GM12878 (cell line): ENCODE measurements at regions not wholly inside any gene's neighbourhood (a gene's known extent, or its start where the extent isn't known, plus 50 kb on each side); places are given as distances from the start of the nearest gene placed in this dataset.

Experiments
- ATAC-seq: fragments of 200-7000 bp; cut with Tn5 transposase; 3 replicates; pipeline ENCODE4 v1.9.1; 2020; ENCODE audit warnings: mild to moderate bottlenecking, moderate library complexity
- BruUV-seq: library from RNA; stranded (reverse); fragments of 400-500 nt; replicated peaks from 2 replicates; lab custom pipeline; 2021; lab: Mats Ljungman, UMichigan
- CTCF ChIA-PET: fragments of 300-600 bp; sonication (Branson Sonifier 250); formaldehyde crosslinking; extraction: SDS; loops from one replicate; lab custom pipeline; 2021; ENCODE audit warnings: inconsistent platforms; lab: Yijun Ruan, JAX
- POLR2A ChIA-PET: fragments of 350-600 bp; formaldehyde crosslinking; extraction: SDS; loops from one replicate; lab custom pipeline; 2021; ENCODE audit warnings: inconsistent platforms; lab: Charles Lee
- RAD21 ChIA-PET: fragments of 300-600 bp; sonication (Branson Sonifier 250); formaldehyde crosslinking; loops from one replicate; lab custom pipeline; 2023; ENCODE audit warnings: antibody characterized with exemption; ENCODE audit not compliant: unreplicated experiment; lab: Charles Lee
- SMC1A ChIA-PET: fragments of 300-600 bp; sonication (Branson Sonifier 250); formaldehyde crosslinking; loops from one replicate; lab custom pipeline; 2023; ENCODE audit not compliant: unreplicated experiment, uncharacterized antibody; lab: Charles Lee
- DNase-seq: peaks from one replicate; pipeline ENCODE4 v3.0.0-alpha.2; 2011; ENCODE audit warnings: low read depth, low spot score
- FAIRE-seq: peaks from 3 replicates; lab custom pipeline; 2011; peaks lifted over from hg19 to GRCh38; lab: Jason Lieb, UNC
- H2AFZ ChIP-seq: 2 replicates; pipeline ENCODE4 v1.6.0; 2011; ENCODE audit warnings: low read depth, low read length, control low read depth; ENCODE audit not compliant: control insufficient read depth
- H3K27ac ChIP-seq: 2 replicates; pipeline ENCODE4 v1.5.1; 2011; ENCODE audit warnings: control low read depth; ENCODE audit not compliant: control insufficient read depth, insufficient read depth
- H3K27me3 ChIP-seq, 2 experiments: replicated peaks in 1 of 2; 2 replicates each; pipeline versions ENCODE4 v1.6.0 to v1.6.1; 2011; ENCODE audit warnings: low read length in 1 of 2; ENCODE audit not compliant: control insufficient read depth in 2 of 2, insufficient read depth in 2 of 2
- H3K36me3 ChIP-seq, 2 experiments: 2 replicates each; pipeline ENCODE4 v1.5.1; 2011; ENCODE audit warnings: low read length in 1 of 2; ENCODE audit not compliant: control insufficient read depth in 2 of 2, insufficient read depth in 2 of 2
- H3K4me1 ChIP-seq: 2 replicates; pipeline ENCODE4 v1.6.1; 2011; ENCODE audit warnings: mild to moderate bottlenecking, low read length, moderate library complexity, mixed read lengths; ENCODE audit not compliant: control insufficient read depth, insufficient read depth
- H3K4me2 ChIP-seq: 2 replicates; pipeline ENCODE4 v1.6.0; 2011; ENCODE audit warnings: control low read depth; ENCODE audit not compliant: control insufficient read depth, insufficient read depth
- H3K4me3 ChIP-seq: fragments of 200-600 bp; sonication (generic); 2 replicates; pipeline ENCODE4 v1.5.1; 2016
- H3K79me2 ChIP-seq: 2 replicates; pipeline ENCODE4 v1.6.0; 2011; ENCODE audit warnings: low read length; ENCODE audit not compliant: control insufficient read depth, insufficient read depth
- H3K9ac ChIP-seq: 2 replicates; pipeline ENCODE4 v1.8.0; 2011; ENCODE audit warnings: low read length, control low read depth, mixed read lengths; ENCODE audit not compliant: control insufficient read depth, insufficient read depth
- H3K9me3 ChIP-seq: replicated peaks from 3 replicates; pipeline ENCODE4 v1.5.1; 2011; ENCODE audit warnings: mild to moderate bottlenecking, low read length; ENCODE audit not compliant: control insufficient read depth, insufficient read depth
- H4K20me1 ChIP-seq: 2 replicates; pipeline ENCODE4 v1.6.0; 2011; ENCODE audit not compliant: control insufficient read depth, insufficient read depth
- BCL11A ChIP-seq: IDR thresholded peaks from 2 replicates; pipeline ENCODE4 v1.6.1; 2011; ENCODE audit warnings: low read depth, low read length
- CHD1 ChIP-seq: IDR thresholded peaks from 2 replicates; pipeline ENCODE4 v1.6.1; 2012; ENCODE audit warnings: low read depth, low read length, improper control_type of control experiment
- EED ChIP-seq: sonication (generic); IDR thresholded peaks from 2 replicates; pipeline ENCODE4 v1.6.1; 2016; ENCODE audit warnings: antibody characterized with exemption, low read depth
- JUND ChIP-seq: IDR thresholded peaks from 2 replicates; pipeline ENCODE4 v1.6.1; 2012; ENCODE audit warnings: low read depth, mild to moderate bottlenecking, low read length, improper control_type of control experiment, moderate library complexity
- KDM1A ChIP-seq: fragments of 200-600 bp; sonication (generic); IDR thresholded peaks from 2 replicates; pipeline ENCODE4 v1.6.1; 2016; ENCODE audit warnings: borderline replicate concordance
- MAX ChIP-seq: IDR thresholded peaks from 2 replicates; pipeline ENCODE4 v1.6.1; 2012; ENCODE audit warnings: low read depth, low read length, improper control_type of control experiment
- MEF2A ChIP-seq: IDR thresholded peaks from 2 replicates; pipeline ENCODE4 v1.6.1; 2011; ENCODE audit warnings: low read depth, mild to moderate bottlenecking, low read length, moderate library complexity; ENCODE audit not compliant: insufficient read depth
- MXI1 ChIP-seq: fragments of 150-350 bp; IDR thresholded peaks from 2 replicates; pipeline ENCODE4 v1.6.1; 2011; ENCODE audit warnings: low read depth, mild to moderate bottlenecking, inconsistent platforms, low read length, improper control_type of control experiment
- MYB ChIP-seq: fragments of 150-350 bp; IDR thresholded peaks from 2 replicates; pipeline ENCODE4 v1.6.1; 2014; ENCODE audit warnings: mild to moderate bottlenecking, low read depth, low read length, borderline replicate concordance
- NFYB ChIP-seq: IDR thresholded peaks from 2 replicates; pipeline ENCODE4 v1.6.1; 2011; ENCODE audit warnings: low read depth, mild to moderate bottlenecking, low read length, improper control_type of control experiment, moderate library complexity; ENCODE audit not compliant: insufficient read depth
- PAX8 ChIP-seq: fragments of 450-650 bp; IDR thresholded peaks from 2 replicates; pipeline ENCODE4 v1.6.1; 2017; ENCODE audit warnings: mild to moderate bottlenecking, moderate library complexity
- RCOR1 ChIP-seq: conservative IDR thresholded peaks from 2 replicates; pipeline ENCODE4 v1.6.1; 2012; ENCODE audit warnings: low read depth, low read length, improper control_type of control experiment
- SREBF2 ChIP-seq: IDR thresholded peaks from 2 replicates; pipeline ENCODE4 v1.6.1; 2012; ENCODE audit warnings: mild to moderate bottlenecking, low read length
- SRF ChIP-seq, 2 experiments: IDR thresholded peaks; 2 replicates each; pipeline ENCODE4 v1.6.1; 2011; ENCODE audit warnings: low read depth in 2 of 2, low read length in 2 of 2, mild to moderate bottlenecking in 1 of 2, moderate library complexity in 1 of 2
- SUZ12 ChIP-seq: fragments of 200-600 bp; sonication (generic); IDR thresholded peaks from one replicate; pipeline ENCODE4 v1.6.1; 2018; ENCODE audit warnings: antibody characterized with exemption, mild to moderate bottlenecking; ENCODE audit not compliant: unreplicated experiment
- TCF7 ChIP-seq: IDR thresholded peaks from 2 replicates; pipeline ENCODE4 v1.6.1; 2014; ENCODE audit warnings: antibody characterized with exemption, borderline replicate concordance
- WGBS: methylation state at CpG from one replicate; pipeline ENCODE4 v1.1.6; 2016; ENCODE audit warnings: low lambda C conversion rate; ENCODE audit not compliant: insufficient replicate concordance, insufficient coverage; ENCODE audit errors: missing lambda C conversion rate; 5-methylcytosine and 5-hydroxymethylcytosine counted together
- in situ Hi-C: fragments of 300-500 bp; cut with MboI; formaldehyde crosslinking; loops from 9 replicates; pipeline ENCODE4 v1.14.3; 2018; ENCODE audit warnings: mixed read lengths
- intact Hi-C: fragments of 100-400 bp; cut with micrococcal nuclease; formaldehyde crosslinking; loops from one replicate; pipeline ENCODE4 v1.14.2; 2022; ENCODE audit not compliant: unreplicated experiment

DNA sequence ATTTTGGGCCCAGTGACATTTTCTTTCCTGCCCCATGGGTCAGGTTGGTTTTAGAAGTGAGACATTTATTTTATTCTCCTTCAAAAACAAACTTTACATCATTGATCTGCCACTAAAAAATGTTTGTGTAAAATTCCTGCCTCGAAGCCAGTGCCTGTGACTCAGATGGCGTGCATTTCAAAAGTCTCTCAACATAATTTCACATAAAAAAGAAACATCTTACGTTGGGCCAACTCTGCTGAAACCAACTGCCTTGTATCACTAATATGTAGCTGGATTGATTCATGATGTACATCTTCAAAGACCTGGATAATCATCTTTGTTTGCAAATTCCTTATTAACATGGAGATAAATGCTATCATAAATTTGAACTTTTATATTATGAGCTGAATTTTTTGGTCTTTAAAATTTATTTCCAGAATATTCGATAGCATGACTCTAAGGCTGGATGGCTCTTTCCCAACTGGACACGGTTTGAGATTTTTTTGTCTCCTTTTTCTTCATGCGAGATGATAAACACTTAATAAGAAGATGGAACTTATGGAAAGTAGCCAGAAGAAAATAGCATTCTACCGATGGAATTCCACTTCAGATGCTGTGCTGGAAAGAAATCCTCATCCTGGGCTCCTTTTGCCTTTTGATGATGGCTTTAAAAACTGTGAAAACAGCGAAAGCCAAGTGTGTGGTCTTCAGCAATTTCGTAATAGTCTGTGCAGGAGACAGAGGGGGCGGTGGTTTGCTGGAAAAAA, 420.5 kb downstream of the FGF9 start:
- TF ChIP-seq PAX8 (no peak), BCL11A (no peak), SRF (IDR thresholded peaks at IDR 0.05; ENCODE audit: low read depth in 2 of 2, low read length in 2 of 2) (no peak), CHD1 (no peak), SUZ12 (no peak)
- Histone ChIP-seq H3K79me2 (no peaks in the 10 kb centered on the region), H4K20me1 (no peaks in the 10 kb centered on the region), H3K4me3 (no peak overlapping the region), H3K9me3 (no peaks in the 10 kb centered on the region; the same call in 2 of the 3 replicates), H3K36me3 (no peaks in the 10 kb centered on the region), H3K9ac (no peak overlapping the region), H3K27me3 (no peaks in the 10 kb centered on the region), H3K27ac (no peak overlapping the region), H3K4me2 (no peak overlapping the region), H2AFZ (no peak overlapping the region), H3K4me1 (no peaks in the 10 kb centered on the region)
- no TSS peak for BruUV-seq
- 75% methylated on average over 10 of the region's 10 CpGs for WGBS
- ChIA-PET SMC1A (interaction anchor here (1.3 kb wide), 1 partner anchor 19 kb away, joined by 3 read pairs; no protein-coding TSS in a partner anchor), POLR2A (no interaction called here), CTCF (no interaction called here), RAD21 (no interaction called here)
- FAIRE-seq (no peak), DNase-seq (no peak), ATAC-seq (no peak)
- in situ Hi-C loops (no loop called here), intact Hi-C loops (no loop called here)

GRCh38 chr13:22091971-22092300, 421.1 kb downstream of the FGF9 start:
- H3K4me1 ChIP-seq = no peaks in the 10 kb centered on the region
- CTCF ChIA-PET = no interaction called here
- no peaks in the 10 kb centered on the region for H3K79me2 ChIP-seq
- TF ChIP-seq NFYB (no peak), JUND (no peak), EED (no peak), KDM1A (no peak), MXI1 (no peak), SREBF2 (no peak), MEF2A (no peak), MYB (no peak), TCF7 (no peak), MAX (no peak), RCOR1 (no peak)

More at GRCh38 chr13:22091971-22092300, 421.1 kb downstream of the FGF9 start:
- H3K27me3 ChIP-seq = no peaks in the 10 kb centered on the region
- H2AFZ ChIP-seq = no peak overlapping the region
- H3K27ac ChIP-seq = no peak overlapping the region
- 84% methylated on average over 6 of the region's 6 CpGs for WGBS
- no TSS peak for BruUV-seq
- FAIRE-seq (no peak), ATAC-seq (no peak), DNase-seq (no peak)
- ChIA-PET SMC1A (interaction anchor here (1.3 kb wide), 1 partner anchor 19 kb away, joined by 3 read pairs; no protein-coding TSS in a partner anchor), POLR2A (no interaction called here), RAD21 (no interaction called here)
- H3K4me2 ChIP-seq = no peak overlapping the region
- H3K36me3 ChIP-seq = no peaks in the 10 kb centered on the region
- intact Hi-C loops = no loop called here
- in situ Hi-C loops = no loop called here
- no peak overlapping the region for H3K9ac ChIP-seq
- H3K4me3 ChIP-seq = no peak overlapping the region
- no peaks in the 10 kb centered on the region; the same call in 2 of the 3 replicates for H3K9me3 ChIP-seq
- H4K20me1 ChIP-seq = no peaks in the 10 kb centered on the region
